Spleen (tissue), 11 donors: ENCODE measurements at regions not wholly inside any gene's neighbourhood (a gene's known extent, or its start where the extent isn't known, plus 50 kb on each side); places are given as distances from the start of the nearest gene placed in this dataset.
A peak's percentile ranks its signal among the peaks of the same experiment; 100 is the strongest.

ENCODE experiments used
- DNase-seq: peaks from one replicate; pipeline ENCODE4 v3.0.0-alpha.2; 2020
- H3K27ac ChIP-seq, 8 donors: fragments of 200-600 bp; sonication (generic) in 7 of 8; 1 replicate in 4 of 8; 2 replicates in 4 of 8; pipeline versions ENCODE4 v1.5.0 to v1.8.0; 2016 to 2021; ENCODE audit warnings: inconsistent platforms in 4 of 8, mild to moderate bottlenecking in 4 of 8, moderate library complexity in 1 of 8
- H3K27me3 ChIP-seq, 7 donors: fragments of 200-600 bp; sonication (generic) in 6 of 7; replicated peaks in 1 of 7; 1 replicate in 4 of 7; 2 replicates in 3 of 7; pipeline versions ENCODE4 v1.5.0 to v1.8.0; 2016 to 2021; ENCODE audit warnings: inconsistent platforms in 3 of 7, mild to moderate bottlenecking in 1 of 7
- H3K36me3 ChIP-seq, 6 donors: fragments of 200-600 bp; sonication (generic) in 5 of 6; 1 replicate in 4 of 6; 2 replicates in 2 of 6; pipeline versions ENCODE4 v1.5.0 to v1.8.0; 2016 to 2021; ENCODE audit warnings: inconsistent platforms in 2 of 6
- H3K4me1 ChIP-seq, 6 donors: fragments of 200-600 bp; sonication (generic) in 5 of 6; 1 replicate in 3 of 6; 2 replicates in 3 of 6; pipeline versions ENCODE4 v1.5.0 to v1.8.0; 2016 to 2021; ENCODE audit warnings: inconsistent platforms in 3 of 6
- H3K4me3 ChIP-seq, 8 donors: fragments of 200-600 bp; sonication (generic) in 7 of 8; 1 replicate in 4 of 8; 2 replicates in 4 of 8; pipeline versions ENCODE4 v1.5.0 to v1.8.0; 2016 to 2021; ENCODE audit warnings: inconsistent platforms in 4 of 8, mild to moderate bottlenecking in 4 of 8, moderate library complexity in 2 of 8
- H3K9me3 ChIP-seq, 8 donors: fragments of 200-600 bp; sonication (generic) in 7 of 8; 1 replicate in 4 of 8; 2 replicates in 4 of 8; pipeline versions ENCODE4 v1.5.0 to v1.8.0; 2016 to 2021; ENCODE audit warnings: inconsistent platforms in 4 of 8
- POLR2A ChIP-seq, 3 donors: fragments of 450-650 bp; IDR thresholded peaks; one replicate each; pipeline ENCODE4 v1.5.1; 2017; ENCODE audit warnings: antibody characterized with exemption in 3 of 3, mild to moderate bottlenecking in 1 of 3
- POLR2AphosphoS5 ChIP-seq, 3 donors: sonication (generic); formaldehyde crosslinking; IDR thresholded peaks; one replicate each; pipeline ENCODE4 v1.5.1; 2017; ENCODE audit warnings: antibody characterized with exemption in 3 of 3
- WGBS, 5 donors: extraction: QIAGEN DNeasy Blood & Tissue Kit in 3 of 5; methylation state at CpG; one replicate each; pipeline versions ENCODE4 v1.1.5 to v1.1.7; 2013 to 2018; 5-methylcytosine and 5-hydroxymethylcytosine counted together
- intact Hi-C: fragments of 100-400 bp; cut with DNase I; formaldehyde crosslinking; loops from one replicate; pipeline ENCODE4 v1.15.0; 2023; ENCODE audit warnings: low total_unique reads
- TF ChIP-seq, protein P1 (sequence below), 11 experiments: fragments of 200-600 bp in 7 of 11; fragments of 450-650 bp in 4 of 11; sonication (generic) in 4 of 11; IDR thresholded peaks in 8 of 11; conservative IDR thresholded peaks in 3 of 11; 1 replicate in 7 of 11; 2 replicates in 4 of 11; pipeline versions ENCODE4 v1.4.0 to v1.8.0; 2016 to 2021; ENCODE audit warnings: antibody characterized with exemption in 11 of 11, inconsistent platforms in 4 of 11, mild to moderate bottlenecking in 1 of 11
- donor health status: healthy with polysubstance abuse.
- donor health status: DM: no; HTN: no; CAD: no; lungs with moderate emphysema.
- donor health status: DM: no; HTN: no; CAD: no.
- donor health status: Bipolar disorder and iron deficiency.
- donor health status: healthy.
- donor health status: DM: no; HTN: no; CAD: no.
- donor health status: DM: yes; HTN: yes; CAD: no.

DNA sequence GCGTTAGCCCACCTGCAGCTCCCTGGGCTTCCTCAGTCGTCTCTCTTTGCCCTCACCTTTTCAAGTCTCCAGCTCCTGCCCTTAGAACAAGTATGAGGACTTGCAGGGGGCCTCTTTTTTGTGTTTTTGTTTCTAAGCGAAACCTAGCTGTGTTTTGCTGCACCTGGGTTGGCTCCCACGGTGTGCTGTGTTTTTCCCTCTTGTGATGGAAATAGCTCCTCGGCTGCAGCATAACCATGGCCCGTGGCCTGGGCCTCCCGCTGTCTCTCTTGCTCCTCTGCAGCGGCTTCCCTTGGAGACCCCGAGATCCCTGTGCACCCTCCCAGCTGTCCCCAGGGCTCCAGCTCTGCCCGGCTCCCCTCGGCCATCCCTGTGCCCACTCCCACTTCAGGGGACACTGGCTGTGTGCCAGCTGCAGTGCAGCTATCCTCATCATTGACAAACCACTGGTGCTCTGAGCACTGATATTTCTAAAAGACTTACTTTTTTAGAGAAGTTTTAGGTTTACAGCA, 75.6 kb upstream of the TCERG1L start:
- no peaks in the 10 kb centered on the region for H3K9me3 ChIP-seq
- no peak overlapping the region for H3K27ac ChIP-seq

DNA sequence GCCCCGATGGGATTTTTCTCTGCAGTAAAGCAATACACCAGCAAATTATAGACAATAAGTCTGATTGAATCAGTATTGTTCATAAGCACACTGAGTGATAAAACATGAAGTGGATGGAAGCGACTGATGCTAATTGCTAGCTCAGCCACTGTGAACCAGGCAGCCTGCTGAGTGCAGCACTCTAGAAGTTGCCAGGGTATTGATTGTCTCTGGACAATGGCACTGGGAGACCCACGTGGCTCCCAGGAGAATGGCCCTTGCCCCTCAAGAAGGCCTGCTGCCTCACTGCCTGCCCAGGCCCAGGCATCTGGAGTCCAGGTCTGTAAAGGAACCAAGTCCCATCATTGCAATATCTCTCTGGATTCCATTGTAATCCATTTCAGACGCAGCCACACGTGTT, 80.4 kb upstream of the TCERG1L start:
- 75 to 90% (median 80%) methylated on average over 4 to 5 of the region's 5 CpGs for WGBS, 5 donors
- Histone ChIP-seq H3K4me3 (no peak overlapping the region), H3K27me3 (peaks cover 0 to under 1% (median 0%) of the 10 kb centered on the region in 7 donors), H3K9me3 (no peaks in the 10 kb centered on the region), H3K27ac (no peak overlapping the region), H3K36me3 (no peaks in the 10 kb centered on the region), H3K4me1 (no peaks in the 10 kb centered on the region)
- no peak for DNase-seq
- no peak for TF ChIP-seq POLR2AphosphoS5 (IDR thresholded peaks at IDR 0.05)
- TF ChIP-seq, protein P1, sequence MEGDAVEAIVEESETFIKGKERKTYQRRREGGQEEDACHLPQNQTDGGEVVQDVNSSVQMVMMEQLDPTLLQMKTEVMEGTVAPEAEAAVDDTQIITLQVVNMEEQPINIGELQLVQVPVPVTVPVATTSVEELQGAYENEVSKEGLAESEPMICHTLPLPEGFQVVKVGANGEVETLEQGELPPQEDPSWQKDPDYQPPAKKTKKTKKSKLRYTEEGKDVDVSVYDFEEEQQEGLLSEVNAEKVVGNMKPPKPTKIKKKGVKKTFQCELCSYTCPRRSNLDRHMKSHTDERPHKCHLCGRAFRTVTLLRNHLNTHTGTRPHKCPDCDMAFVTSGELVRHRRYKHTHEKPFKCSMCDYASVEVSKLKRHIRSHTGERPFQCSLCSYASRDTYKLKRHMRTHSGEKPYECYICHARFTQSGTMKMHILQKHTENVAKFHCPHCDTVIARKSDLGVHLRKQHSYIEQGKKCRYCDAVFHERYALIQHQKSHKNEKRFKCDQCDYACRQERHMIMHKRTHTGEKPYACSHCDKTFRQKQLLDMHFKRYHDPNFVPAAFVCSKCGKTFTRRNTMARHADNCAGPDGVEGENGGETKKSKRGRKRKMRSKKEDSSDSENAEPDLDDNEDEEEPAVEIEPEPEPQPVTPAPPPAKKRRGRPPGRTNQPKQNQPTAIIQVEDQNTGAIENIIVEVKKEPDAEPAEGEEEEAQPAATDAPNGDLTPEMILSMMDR (IDR thresholded peaks at IDR 0.05 in 8 of 11, conservative IDR thresholded peaks at IDR 0.05 in 3 of 11) = no peak
- TF ChIP-seq POLR2A (IDR thresholded peaks at IDR 0.05) = no peak
- intact Hi-C loops = no loop called here

More for the DNA sequence above, 75.6 kb upstream of the TCERG1L start:
- intact Hi-C loops = no loop called here
- no peak overlapping the region for H3K4me3 ChIP-seq
- H3K36me3 ChIP-seq = no peaks in the 10 kb centered on the region
- H3K27me3 ChIP-seq = peaks cover 0 to 8% (median 0%) of the 10 kb centered on the region in 7 donors
- no peaks in the 10 kb centered on the region for H3K4me1 ChIP-seq
- no peak for DNase-seq
- WGBS, 5 donors = 24 to 48% (median 39%) methylated on average over 11 of the region's 11 CpGs
- TF ChIP-seq POLR2A (IDR thresholded peaks at IDR 0.05) (no peak), POLR2AphosphoS5 (IDR thresholded peaks at IDR 0.05) (no peak)
- TF ChIP-seq, protein P1 (IDR thresholded peaks at IDR 0.05 in 8 of 11, conservative IDR thresholded peaks at IDR 0.05 in 3 of 11) = no peak

DNA sequence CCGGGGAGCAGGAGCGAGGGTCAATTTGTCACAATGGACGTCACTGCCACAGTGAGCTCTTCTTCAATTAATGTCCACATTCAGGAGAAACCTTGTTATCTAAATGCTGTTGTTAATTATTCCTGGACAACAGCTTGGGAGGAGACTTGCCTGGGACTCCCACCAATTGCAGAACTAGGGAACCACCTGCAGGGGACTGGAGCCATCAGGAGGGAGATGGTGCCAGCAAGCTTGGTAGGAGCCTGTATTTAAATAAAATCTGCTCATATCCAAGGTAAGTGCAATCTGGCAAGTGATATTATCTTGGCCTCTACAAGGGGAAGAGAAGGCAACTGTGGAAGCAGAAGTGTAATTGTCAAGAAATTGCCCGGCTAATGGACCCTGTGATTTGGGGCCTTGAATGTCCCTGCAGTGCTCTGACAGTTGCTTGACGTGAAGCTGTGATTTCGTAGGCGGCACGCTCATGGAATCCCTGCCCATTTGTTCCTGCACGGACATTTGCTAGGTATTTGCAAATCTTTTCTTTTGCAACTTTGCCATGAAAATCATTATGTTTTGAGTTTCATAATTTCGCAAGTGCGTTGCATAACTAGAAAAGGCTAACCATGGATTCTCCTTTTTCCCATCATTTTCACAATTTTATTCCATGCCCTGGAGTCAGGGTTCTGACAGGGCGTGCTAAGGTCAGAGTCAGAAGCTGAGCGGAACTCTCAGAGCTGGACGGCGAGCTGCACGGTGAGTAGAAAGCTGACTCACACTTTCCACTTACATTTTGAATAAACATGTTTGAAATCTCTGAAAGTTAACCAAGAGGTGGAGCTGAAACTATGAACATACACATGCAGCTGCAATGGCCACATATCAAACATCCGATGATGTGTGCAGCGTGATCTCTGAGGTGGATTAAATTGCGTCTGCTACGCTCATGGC, 84.9 kb upstream of the TCERG1L start:
- H3K36me3 ChIP-seq = no peaks in the 10 kb centered on the region
- H3K27ac ChIP-seq = no peak overlapping the region
- intact Hi-C loops = no loop called here
- no peaks in the 10 kb centered on the region for H3K4me1 ChIP-seq
- H3K9me3 ChIP-seq = no peaks in the 10 kb centered on the region
- no peak for TF ChIP-seq POLR2AphosphoS5 (IDR thresholded peaks at IDR 0.05)
- TF ChIP-seq, protein P1 (IDR thresholded peaks at IDR 0.05 in 8 of 11, conservative IDR thresholded peaks at IDR 0.05 in 3 of 11) = no peak
- TF ChIP-seq POLR2A (IDR thresholded peaks at IDR 0.05) = no peak
- DNase-seq = no peak
- H3K27me3 ChIP-seq = peaks cover 0 to 9% (median 0%) of the 10 kb centered on the region in 7 donors
- 60 to 74% (median 63%) methylated on average over 20 of the region's 20 CpGs for WGBS, 5 donors
- no peak overlapping the region for H3K4me3 ChIP-seq

DNA sequence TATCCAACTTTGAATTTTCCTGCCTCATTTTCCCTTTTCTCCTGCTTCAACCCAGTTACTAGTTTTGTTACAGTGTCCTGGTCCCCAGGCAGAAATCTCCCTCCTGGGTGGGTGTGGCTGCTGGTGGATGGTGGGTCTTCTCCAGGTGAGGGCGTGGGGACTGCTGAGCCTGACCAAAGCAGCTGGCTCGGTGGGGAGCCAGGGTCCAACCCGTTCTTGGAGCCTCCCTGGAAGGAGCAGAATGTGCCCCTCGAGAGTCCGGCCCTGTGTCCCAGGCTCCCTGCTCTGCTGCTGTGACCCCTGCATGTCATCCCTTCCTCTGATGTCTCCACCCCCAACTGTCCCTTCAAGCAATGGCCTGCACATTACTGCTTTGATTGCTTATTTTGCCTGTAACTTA, 86.6 kb upstream of the TCERG1L start:
- intact Hi-C loops = no loop called here
- TF ChIP-seq POLR2AphosphoS5 (IDR thresholded peaks at IDR 0.05) (no peak), POLR2A (IDR thresholded peaks at IDR 0.05) (no peak)
- TF ChIP-seq, protein P1 (IDR thresholded peaks at IDR 0.05 in 8 of 11, conservative IDR thresholded peaks at IDR 0.05 in 3 of 11) = no peak
- Histone ChIP-seq H3K4me3 (no peak overlapping the region), H3K9me3 (no peaks in the 10 kb centered on the region), H3K4me1 (no peaks in the 10 kb centered on the region), H3K27me3 (peaks cover 0 to 24% (median 0%) of the 10 kb centered on the region in 7 donors), H3K36me3 (no peaks in the 10 kb centered on the region), H3K27ac (no peak overlapping the region)
- peak; percentile 52 for DNase-seq
- 57 to 76% (median 66%) methylated on average over 5 of the region's 5 CpGs for WGBS, 5 donors
